HL-60 (cell line): ENCODE measurements at regions not wholly inside any gene's neighbourhood (a gene's known extent, or its start where the extent isn't known, plus 50 kb on each side); places are given as distances from the start of the nearest gene placed in this dataset.
"Not testable (repeated sequence)": the region's sequence is repeated elsewhere in the genome, so short reads cannot be mapped to it uniquely, and the experiment has no call there.

Experiments used
- DNase-seq, 2 experiments: peaks; one replicate each; pipeline ENCODE4 v3.0.0-alpha.2; 2010 to 2020; ENCODE audit warnings: low read depth in 1 of 2, low spot score in 1 of 2
- H3K27ac ChIP-seq: fragments of 250-450 bp; sonication (Bioruptor Pico); replicated peaks from 2 replicates; pipeline ENCODE4 v1.5.1; 2020; ENCODE audit warnings: mild to moderate bottlenecking, moderate library complexity
- H3K27me3 ChIP-seq: fragments of 250-450 bp; sonication (Bioruptor Pico); 2 replicates; pipeline ENCODE4 v1.5.1; 2021; ENCODE audit warnings: mild to moderate bottlenecking, moderate library complexity; ENCODE audit not compliant: insufficient read depth, poor library complexity, severe bottlenecking
- H3K4me3 ChIP-seq: replicated peaks from 2 replicates; pipeline ENCODE4 v1.5.1; 2011; ENCODE audit warnings: mild to moderate bottlenecking, control low read depth, low read length; ENCODE audit not compliant: insufficient read depth
- GABPA ChIP-seq: IDR thresholded peaks from 2 replicates; pipeline ENCODE4 v1.6.1; 2012; ENCODE audit warnings: low read depth
- POLR2AphosphoS5 ChIP-seq: IDR thresholded peaks from 2 replicates; pipeline ENCODE4 v1.6.1; 2012; ENCODE audit warnings: low read depth
- SPI1 ChIP-seq: IDR thresholded peaks from 2 replicates; pipeline ENCODE4 v1.6.1; 2012; ENCODE audit warnings: low read depth, mild to moderate bottlenecking, borderline replicate concordance
- TF ChIP-seq, protein P1 (sequence below): IDR thresholded peaks from 2 replicates; pipeline ENCODE4 v1.6.1; 2012; ENCODE audit warnings: low read depth; ENCODE audit not compliant: insufficient replicate concordance
- TF ChIP-seq, protein P2 (sequence below): IDR thresholded peaks from one replicate; pipeline ENCODE4 v1.5.1; 2011; ENCODE audit warnings: low read length, control low read depth, inconsistent platforms; ENCODE audit not compliant: insufficient read depth

DNA sequence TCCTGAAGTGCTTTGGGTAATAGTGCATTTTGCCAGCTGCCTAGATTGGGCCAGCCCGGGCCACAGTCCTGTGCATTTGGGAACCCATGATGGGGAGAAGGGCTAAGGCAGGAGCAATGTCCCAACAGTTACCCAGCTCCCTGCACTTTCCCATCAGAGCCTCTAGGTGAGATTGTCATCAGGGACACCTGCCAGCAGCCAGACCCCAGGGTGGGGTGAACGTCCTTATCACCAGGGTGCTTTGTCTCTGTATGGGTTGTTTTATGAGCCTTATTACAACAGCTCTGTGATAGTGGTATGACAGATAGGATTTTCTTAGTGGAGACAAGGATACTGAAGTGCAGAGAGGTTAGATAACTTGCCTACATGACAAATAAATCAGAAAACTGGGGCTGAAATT, 365.7 kb downstream of the OSTF1 start:
- H3K27me3 ChIP-seq = no peaks in the 10 kb centered on the region
- no peak overlapping the region for H3K27ac ChIP-seq
- DNase-seq = no peak
- TF ChIP-seq SPI1 (no peak), GABPA (no peak)
- H3K4me3 ChIP-seq = no peak overlapping the region

DNA sequence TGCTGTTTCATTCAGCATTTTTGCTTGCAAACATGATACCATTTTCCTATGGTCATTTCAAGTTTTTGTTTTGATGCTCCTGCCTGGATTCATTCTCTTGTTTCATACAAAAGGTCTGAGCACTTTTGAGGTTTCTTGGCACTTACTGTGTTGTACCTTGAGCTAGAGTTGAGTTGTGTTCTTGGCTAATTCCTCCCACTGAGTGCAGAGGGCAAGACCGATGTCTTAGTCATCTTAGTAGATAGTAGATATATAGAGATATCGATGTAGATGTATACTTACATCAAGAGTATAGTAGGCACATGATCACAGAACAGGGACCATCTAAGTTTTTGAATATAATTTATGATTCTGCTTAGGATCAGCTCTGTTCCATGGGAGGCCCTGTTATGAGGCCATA, 366.6 kb downstream of the OSTF1 start:
- no peak overlapping the region for H3K27ac ChIP-seq

DNA sequence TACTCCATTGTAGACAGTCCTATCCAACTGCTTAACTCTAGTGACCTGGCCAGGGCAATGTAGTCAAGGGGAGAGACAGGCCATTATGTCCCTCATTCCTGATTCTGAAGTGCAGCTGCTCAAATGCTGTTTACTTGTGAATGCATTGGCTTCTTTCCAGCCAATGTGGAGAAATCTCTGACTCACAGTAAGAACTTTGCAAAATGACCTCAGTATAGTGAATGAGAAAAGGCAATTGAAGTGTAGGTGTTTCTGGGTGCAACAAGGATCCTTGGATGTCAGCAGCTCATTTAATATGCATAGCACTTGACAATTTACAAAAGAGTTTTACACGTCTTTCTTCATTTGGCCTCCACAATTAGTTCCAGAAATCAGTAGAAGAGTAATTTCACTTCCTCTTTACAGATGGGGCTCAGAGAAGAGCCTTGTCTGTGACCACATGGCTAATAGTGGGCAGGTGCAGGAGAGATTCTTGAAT, 367.2 kb downstream of the OSTF1 start:
- no peak for DNase-seq
- TF ChIP-seq SPI1 (peak; percentile 90), GABPA (no peak)
- Histone ChIP-seq H3K27me3 (no peaks in the 10 kb centered on the region), H3K4me3 (no peak overlapping the region), H3K27ac (no peak overlapping the region)

More for the DNA sequence above, 366.6 kb downstream of the OSTF1 start:
- no peak overlapping the region for H3K4me3 ChIP-seq
- DNase-seq = no peak
- no peak for TF ChIP-seq POLR2AphosphoS5
- TF ChIP-seq, protein P1, sequence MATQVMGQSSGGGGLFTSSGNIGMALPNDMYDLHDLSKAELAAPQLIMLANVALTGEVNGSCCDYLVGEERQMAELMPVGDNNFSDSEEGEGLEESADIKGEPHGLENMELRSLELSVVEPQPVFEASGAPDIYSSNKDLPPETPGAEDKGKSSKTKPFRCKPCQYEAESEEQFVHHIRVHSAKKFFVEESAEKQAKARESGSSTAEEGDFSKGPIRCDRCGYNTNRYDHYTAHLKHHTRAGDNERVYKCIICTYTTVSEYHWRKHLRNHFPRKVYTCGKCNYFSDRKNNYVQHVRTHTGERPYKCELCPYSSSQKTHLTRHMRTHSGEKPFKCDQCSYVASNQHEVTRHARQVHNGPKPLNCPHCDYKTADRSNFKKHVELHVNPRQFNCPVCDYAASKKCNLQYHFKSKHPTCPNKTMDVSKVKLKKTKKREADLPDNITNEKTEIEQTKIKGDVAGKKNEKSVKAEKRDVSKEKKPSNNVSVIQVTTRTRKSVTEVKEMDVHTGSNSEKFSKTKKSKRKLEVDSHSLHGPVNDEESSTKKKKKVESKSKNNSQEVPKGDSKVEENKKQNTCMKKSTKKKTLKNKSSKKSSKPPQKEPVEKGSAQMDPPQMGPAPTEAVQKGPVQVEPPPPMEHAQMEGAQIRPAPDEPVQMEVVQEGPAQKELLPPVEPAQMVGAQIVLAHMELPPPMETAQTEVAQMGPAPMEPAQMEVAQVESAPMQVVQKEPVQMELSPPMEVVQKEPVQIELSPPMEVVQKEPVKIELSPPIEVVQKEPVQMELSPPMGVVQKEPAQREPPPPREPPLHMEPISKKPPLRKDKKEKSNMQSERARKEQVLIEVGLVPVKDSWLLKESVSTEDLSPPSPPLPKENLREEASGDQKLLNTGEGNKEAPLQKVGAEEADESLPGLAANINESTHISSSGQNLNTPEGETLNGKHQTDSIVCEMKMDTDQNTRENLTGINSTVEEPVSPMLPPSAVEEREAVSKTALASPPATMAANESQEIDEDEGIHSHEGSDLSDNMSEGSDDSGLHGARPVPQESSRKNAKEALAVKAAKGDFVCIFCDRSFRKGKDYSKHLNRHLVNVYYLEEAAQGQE = no peak
- TF ChIP-seq, protein P2, sequence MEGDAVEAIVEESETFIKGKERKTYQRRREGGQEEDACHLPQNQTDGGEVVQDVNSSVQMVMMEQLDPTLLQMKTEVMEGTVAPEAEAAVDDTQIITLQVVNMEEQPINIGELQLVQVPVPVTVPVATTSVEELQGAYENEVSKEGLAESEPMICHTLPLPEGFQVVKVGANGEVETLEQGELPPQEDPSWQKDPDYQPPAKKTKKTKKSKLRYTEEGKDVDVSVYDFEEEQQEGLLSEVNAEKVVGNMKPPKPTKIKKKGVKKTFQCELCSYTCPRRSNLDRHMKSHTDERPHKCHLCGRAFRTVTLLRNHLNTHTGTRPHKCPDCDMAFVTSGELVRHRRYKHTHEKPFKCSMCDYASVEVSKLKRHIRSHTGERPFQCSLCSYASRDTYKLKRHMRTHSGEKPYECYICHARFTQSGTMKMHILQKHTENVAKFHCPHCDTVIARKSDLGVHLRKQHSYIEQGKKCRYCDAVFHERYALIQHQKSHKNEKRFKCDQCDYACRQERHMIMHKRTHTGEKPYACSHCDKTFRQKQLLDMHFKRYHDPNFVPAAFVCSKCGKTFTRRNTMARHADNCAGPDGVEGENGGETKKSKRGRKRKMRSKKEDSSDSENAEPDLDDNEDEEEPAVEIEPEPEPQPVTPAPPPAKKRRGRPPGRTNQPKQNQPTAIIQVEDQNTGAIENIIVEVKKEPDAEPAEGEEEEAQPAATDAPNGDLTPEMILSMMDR = no peak
- TF ChIP-seq GABPA = no peak
- TF ChIP-seq SPI1 = no peak
- no peaks in the 10 kb centered on the region for H3K27me3 ChIP-seq

DNA sequence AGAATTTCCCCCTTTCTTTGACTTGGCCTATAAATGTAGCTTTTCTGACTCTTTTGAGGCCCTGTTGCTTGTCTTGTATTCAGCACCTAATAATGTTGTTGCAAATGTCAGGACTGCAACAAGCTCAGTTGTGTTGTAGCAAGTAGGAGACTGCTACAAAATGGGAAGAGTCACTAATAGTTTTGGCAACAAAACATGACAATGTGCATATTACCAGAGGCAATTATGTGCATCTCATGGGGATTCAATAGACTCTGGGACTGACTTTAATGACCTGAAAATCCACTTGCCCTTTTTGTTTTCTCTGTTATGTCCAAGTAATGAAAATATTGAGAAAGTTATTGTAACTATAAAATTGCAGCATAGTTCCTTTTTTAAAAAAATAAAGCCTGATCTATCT, 368.4 kb downstream of the OSTF1 start:
- DNase-seq = no peak
- no peak overlapping the region for H3K27ac ChIP-seq
- H3K27me3 ChIP-seq = no peaks in the 10 kb centered on the region
- no peak overlapping the region for H3K4me3 ChIP-seq
- TF ChIP-seq GABPA = no peak
- TF ChIP-seq, protein P2 = no peak
- TF ChIP-seq POLR2AphosphoS5 = no peak
- no peak for TF ChIP-seq SPI1
- TF ChIP-seq, protein P1 = no peak

DNA sequence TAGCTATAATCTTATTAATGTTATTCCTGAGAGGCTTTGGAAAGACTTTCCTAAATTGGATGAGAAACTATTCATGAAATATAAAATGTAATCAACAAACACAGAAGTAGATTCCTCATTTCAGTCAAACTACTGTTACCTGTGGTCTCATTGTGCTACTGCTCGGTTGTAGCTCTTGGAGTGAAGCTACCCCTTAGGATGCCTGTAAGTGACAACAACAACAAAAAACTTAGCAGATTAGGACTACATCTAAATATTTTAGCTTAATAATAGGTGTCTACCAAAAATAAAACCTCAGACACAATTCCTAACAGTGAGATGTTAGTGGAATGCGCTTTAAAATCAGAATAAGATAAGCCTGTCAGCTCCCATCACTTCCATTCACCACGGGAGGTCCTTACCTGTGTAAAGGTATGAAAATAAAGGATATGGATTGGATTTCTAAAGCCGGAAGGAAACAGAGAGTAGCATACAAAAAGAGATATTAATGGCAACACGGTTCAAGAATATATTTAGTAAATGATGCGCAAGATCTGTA, 369.2 kb downstream of the OSTF1 start:
- Histone ChIP-seq H3K27ac (no peak overlapping the region), H3K4me3 (no peak overlapping the region), H3K27me3 (no peaks in the 10 kb centered on the region)
- DNase-seq = no peak
- TF ChIP-seq SPI1 (no peak), GABPA (no peak), POLR2AphosphoS5 (no peak)
- TF ChIP-seq, protein P2 = no peak
- TF ChIP-seq, protein P1 = no peak

DNA sequence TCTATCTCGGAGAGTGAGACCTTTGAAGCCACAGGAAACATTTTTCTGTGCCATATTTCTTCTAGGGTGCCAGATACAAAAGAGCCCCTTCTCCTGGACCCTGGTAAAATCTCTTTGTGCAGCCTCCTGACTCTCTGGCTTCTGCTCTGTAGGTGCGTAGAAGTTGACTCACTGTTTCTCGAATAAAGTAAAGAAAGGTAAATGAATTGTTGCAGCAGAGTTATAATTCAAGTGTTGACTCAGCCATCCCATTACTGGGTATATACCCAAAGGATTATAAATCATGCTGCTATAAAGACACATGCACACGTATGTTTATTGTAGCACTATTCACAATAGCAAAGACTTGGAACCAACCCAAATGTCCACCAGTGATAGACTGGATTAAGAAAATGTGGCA, 371.0 kb downstream of the OSTF1 start:
- not testable (repeated sequence) for H3K27me3 ChIP-seq, DNase-seq, H3K27ac ChIP-seq, H3K4me3 ChIP-seq
